Activated T-helper 9 cell treated with anti-CD3 and anti-CD28 coated beads, Interleukin-2, amount 50 U/mL, for 16 hours (primary cell): ENCODE measurements at regions not wholly inside any gene's neighbourhood (a gene's known extent, or its start where the extent isn't known, plus 50 kb on each side); places are given as distances from the start of the nearest gene placed in this dataset.
"Not testable (repeated sequence)": the region's sequence is repeated elsewhere in the genome, so short reads cannot be mapped to it uniquely, and the experiment has no call there.

ENCODE experiments used
- DNase-seq: peaks from one replicate; pipeline ENCODE4 v3.0.0-alpha.2; 2020; ENCODE audit warnings: low read depth

GRCh38 chr7:149605696-149606095 lies 108.1 kb upstream of the ZNF746 start:
- DNase-seq = no peak

GRCh38 chr7:149604521-149604920 lies 106.9 kb upstream of the ZNF746 start:
- DNase-seq = no peak

GRCh38 chr7:149600669-149601330 lies 103.2 kb upstream of the ZNF746 start:
- DNase-seq = peak; percentile 4

GRCh38 chr7:149599636-149600206 lies 102.1 kb upstream of the ZNF746 start:
- no peak for DNase-seq

- no peak for DNase-seq
Observed at GRCh38 chr7:149598721-149599308, 101.2 kb upstream of the ZNF746 start.

GRCh38 chr7:149597789-149598188 lies 100.2 kb upstream of the ZNF746 start:
- not testable (repeated sequence) for DNase-seq

GRCh38 chr7:149595541-149595940 lies 97.9 kb upstream of the ZNF746 start:
- no peak for DNase-seq

- DNase-seq = no peak
Observed at GRCh38 chr7:149595078-149595477, 97.5 kb upstream of the ZNF746 start.

GRCh38 chr7:149588930-149589329 lies 91.3 kb upstream of the ZNF746 start:
- no peak for DNase-seq

GRCh38 chr7:149586646-149587645 lies 89.3 kb upstream of the ZNF746 start:
- no peak for DNase-seq

- no peak for DNase-seq
Observed at GRCh38 chr7:149584530-149584929, 86.9 kb upstream of the ZNF746 start.

- DNase-seq = no peak
Observed at GRCh38 chr7:149584009-149584408, 86.4 kb upstream of the ZNF746 start.

GRCh38 chr7:149580328-149580727 lies 82.7 kb upstream of the ZNF746 start:
- no peak for DNase-seq

- DNase-seq = not testable (repeated sequence)
Observed at GRCh38 chr7:149579365-149579764, 81.8 kb upstream of the ZNF746 start.

- DNase-seq = not testable (repeated sequence)
Observed at GRCh38 chr7:149574428-149574827, 76.8 kb upstream of the ZNF746 start.

GRCh38 chr7:149573519-149573918 lies 75.9 kb upstream of the ZNF746 start:
- DNase-seq = no peak

- not testable (repeated sequence) for DNase-seq
Observed at GRCh38 chr7:149572920-149573319, 75.3 kb upstream of the ZNF746 start.

- no peak for DNase-seq
Observed at GRCh38 chr7:149570784-149571183, 73.2 kb upstream of the ZNF746 start.

GRCh38 chr7:149569726-149570422 lies 72.3 kb upstream of the ZNF746 start:
- DNase-seq = no peak

- no peak for DNase-seq
Observed at GRCh38 chr7:149569025-149569725, 71.6 kb upstream of the ZNF746 start.

GRCh38 chr7:149568218-149568617 lies 70.6 kb upstream of the ZNF746 start:
- DNase-seq = no peak
